ENCODE measurements at regions not wholly inside any gene's neighbourhood (a gene's known extent, or its start where the extent isn't known, plus 50 kb on each side); places are given as distances from the start of the nearest gene placed in this dataset.

DNA sequence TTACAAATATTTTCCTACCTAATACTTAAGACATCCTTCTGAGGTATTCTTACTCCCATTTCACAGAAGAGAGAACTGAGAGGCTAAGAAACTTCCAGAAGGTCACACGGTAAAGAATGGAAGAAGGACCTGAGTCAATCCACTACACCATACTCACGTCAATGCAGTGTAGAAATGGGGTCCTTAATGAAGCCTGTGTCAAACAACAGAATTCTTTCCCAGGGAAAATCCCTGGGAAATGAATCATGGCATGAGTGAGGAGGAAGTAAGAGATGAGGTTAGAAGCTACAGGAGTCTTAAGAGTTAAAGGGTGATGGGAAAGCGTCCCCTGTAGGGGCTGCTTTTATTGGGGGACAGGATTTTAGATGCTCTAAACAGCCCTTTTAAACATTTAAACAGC is 147.9 kb downstream of the C11orf91 start:
- TF ChIP-seq, protein P1, sequence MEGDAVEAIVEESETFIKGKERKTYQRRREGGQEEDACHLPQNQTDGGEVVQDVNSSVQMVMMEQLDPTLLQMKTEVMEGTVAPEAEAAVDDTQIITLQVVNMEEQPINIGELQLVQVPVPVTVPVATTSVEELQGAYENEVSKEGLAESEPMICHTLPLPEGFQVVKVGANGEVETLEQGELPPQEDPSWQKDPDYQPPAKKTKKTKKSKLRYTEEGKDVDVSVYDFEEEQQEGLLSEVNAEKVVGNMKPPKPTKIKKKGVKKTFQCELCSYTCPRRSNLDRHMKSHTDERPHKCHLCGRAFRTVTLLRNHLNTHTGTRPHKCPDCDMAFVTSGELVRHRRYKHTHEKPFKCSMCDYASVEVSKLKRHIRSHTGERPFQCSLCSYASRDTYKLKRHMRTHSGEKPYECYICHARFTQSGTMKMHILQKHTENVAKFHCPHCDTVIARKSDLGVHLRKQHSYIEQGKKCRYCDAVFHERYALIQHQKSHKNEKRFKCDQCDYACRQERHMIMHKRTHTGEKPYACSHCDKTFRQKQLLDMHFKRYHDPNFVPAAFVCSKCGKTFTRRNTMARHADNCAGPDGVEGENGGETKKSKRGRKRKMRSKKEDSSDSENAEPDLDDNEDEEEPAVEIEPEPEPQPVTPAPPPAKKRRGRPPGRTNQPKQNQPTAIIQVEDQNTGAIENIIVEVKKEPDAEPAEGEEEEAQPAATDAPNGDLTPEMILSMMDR (IDR thresholded peaks at IDR 0.05), result no peak
- TF ChIP-seq POLR2A (IDR thresholded peaks at IDR 0.05), result no peak
- TF ChIP-seq POLR2AphosphoS5 (IDR thresholded peaks at IDR 0.05), result no peak

Measured in suprapubic skin (tissue), 4 donors.